GM12878 (cell line): ENCODE measurements at regions not wholly inside any gene's neighbourhood (a gene's known extent, or its start where the extent isn't known, plus 50 kb on each side); places are given as distances from the start of the nearest gene placed in this dataset.

Source experiments
- CTCF ChIP-seq, 3 experiments: IDR thresholded peaks in 2 of 3; conservative IDR thresholded peaks in 1 of 3; 2 replicates each; pipeline ENCODE4 v1.5.1; 2011; ENCODE audit warnings: low read depth in 3 of 3, low read length in 3 of 3, mild to moderate bottlenecking in 3 of 3, control low read depth in 2 of 3, moderate library complexity in 2 of 3, inconsistent platforms in 1 of 3, mixed read lengths in 1 of 3; ENCODE audit not compliant: control insufficient read depth in 2 of 3, insufficient read depth in 1 of 3; ENCODE audit errors: extremely low read depth in 1 of 3
- E2F4 ChIP-seq: IDR thresholded peaks from 2 replicates; pipeline ENCODE4 v1.6.1; 2012; ENCODE audit warnings: low read depth, low read length, improper control_type of control experiment
- ETV6 ChIP-seq, 2 experiments: fragments of 450-650 bp in 1 of 2; IDR thresholded peaks in 1 of 2; conservative IDR thresholded peaks in 1 of 2; 2 replicates each; pipeline ENCODE4 v1.6.1; 2014; ENCODE audit warnings: antibody characterized with exemption in 1 of 2, borderline replicate concordance in 1 of 2, low read depth in 1 of 2, mild to moderate bottlenecking in 1 of 2, moderate library complexity in 1 of 2
- LARP7 ChIP-seq: fragments of 450-650 bp; IDR thresholded peaks from 2 replicates; pipeline ENCODE4 v1.6.1; 2017; ENCODE audit warnings: mild to moderate bottlenecking
- SPI1 ChIP-seq: IDR thresholded peaks from 2 replicates; pipeline ENCODE4 v1.6.1; 2011; ENCODE audit warnings: low read depth, mild to moderate bottlenecking, low read length, moderate library complexity, borderline replicate concordance; ENCODE audit not compliant: insufficient read depth

GRCh38 chr7:1370738-1371137 lies 88.5 kb downstream of the MICALL2 start:
- TF ChIP-seq CTCF (IDR thresholded peaks at IDR 0.05 in 2 of 3, conservative IDR thresholded peaks at IDR 0.05 in 1 of 3; ENCODE audit: control insufficient read depth in 2 of 3, extremely low read depth in 1 of 3, insufficient read depth in 1 of 3, low read depth in 3 of 3, low read length in 3 of 3) (no peak), LARP7 (no peak), ETV6 (conservative IDR thresholded peaks at IDR 0.05 in 1 of 2, IDR thresholded peaks at IDR 0.05 in 1 of 2; ENCODE audit: borderline replicate concordance in 1 of 2, low read depth in 1 of 2) (no peak), SPI1 (no peak), E2F4 (no peak)
